ENCODE measurements at regions not wholly inside any gene's neighbourhood (a gene's known extent, or its start where the extent isn't known, plus 50 kb on each side); places are given as distances from the start of the nearest gene placed in this dataset.

GRCh38 chr4:3372264-3372932, 69.4 kb upstream of the HGFAC start:
- TF ChIP-seq POLR2A (IDR thresholded peaks at IDR 0.05): no peak
- TF ChIP-seq CTCF (IDR thresholded peaks at IDR 0.05): no peak

All from lower leg skin (tissue), 3 donors.